K562 (cell line): ENCODE measurements at regions not wholly inside any gene's neighbourhood (a gene's known extent, or its start where the extent isn't known, plus 50 kb on each side); places are given as distances from the start of the nearest gene placed in this dataset.

Experiments
- ARID4B ChIP-seq: sonication (generic); formaldehyde crosslinking; IDR thresholded peaks from 2 replicates; pipeline ENCODE4 v1.8.0; 2022; ENCODE audit warnings: mild to moderate bottlenecking, missing genetic modification reagents
- FOXP1 ChIP-seq: sonication (generic); formaldehyde crosslinking; IDR thresholded peaks from 2 replicates; pipeline ENCODE4 v1.8.0; 2022; ENCODE audit warnings: mild to moderate bottlenecking, missing genetic modification reagents
- HDGF ChIP-seq: fragments of 450-650 bp; IDR thresholded peaks from 2 replicates; pipeline ENCODE4 v1.6.1; 2016
- KLF13 ChIP-seq: fragments of 450-650 bp; IDR thresholded peaks from 2 replicates; pipeline ENCODE4 v1.6.1; 2016; ENCODE audit warnings: missing genetic modification characterization, low read depth, mild to moderate bottlenecking, missing compliant biosample characterization, moderate library complexity, borderline replicate concordance
- POU5F1 ChIP-seq: fragments of 150-350 bp; IDR thresholded peaks from 2 replicates; pipeline ENCODE4 v1.6.1; 2014; ENCODE audit warnings: borderline replicate concordance, low read length, low read depth, mild to moderate bottlenecking; ENCODE audit not compliant: partially characterized antibody
- TFAP4 ChIP-seq: sonication (generic); formaldehyde crosslinking; IDR thresholded peaks from 2 replicates; pipeline ENCODE4 v1.8.0; 2022; ENCODE audit warnings: missing genetic modification reagents, mild to moderate bottlenecking, moderate library complexity, borderline replicate concordance
- ZNF408 ChIP-seq: fragments of 250-450 bp; sonication (Bioruptor Pico); IDR thresholded peaks from 2 replicates; pipeline ENCODE4 v1.4.0; 2020; ENCODE audit warnings: low read depth, mild to moderate bottlenecking, moderate library complexity

- TF ChIP-seq POU5F1: no peak
- TF ChIP-seq HDGF: no peak
- no peak for TF ChIP-seq KLF13 (tag)
- TF ChIP-seq FOXP1 (CRISPR knock-in tag): no peak
- no peak for TF ChIP-seq ZNF408 (CRISPR knock-in tag)
- TF ChIP-seq TFAP4 (CRISPR knock-in tag): no peak
- no peak for TF ChIP-seq ARID4B (CRISPR knock-in tag)
These were observed 103.1 kb upstream of the NANOS1 start (continued) for GRCh38 chr10:118926441-118926840.
